NOMO-1 (cell line): ENCODE measurements at regions not wholly inside any gene's neighbourhood (a gene's known extent, or its start where the extent isn't known, plus 50 kb on each side); places are given as distances from the start of the nearest gene placed in this dataset.

Experiments used
- DNase-seq, 2 experiments: peaks; one replicate each; lab custom pipeline; 2025; ENCODE audit not compliant: unreplicated experiment in 2 of 2; lab: John Stamatoyannopoulos, UW

DNA sequence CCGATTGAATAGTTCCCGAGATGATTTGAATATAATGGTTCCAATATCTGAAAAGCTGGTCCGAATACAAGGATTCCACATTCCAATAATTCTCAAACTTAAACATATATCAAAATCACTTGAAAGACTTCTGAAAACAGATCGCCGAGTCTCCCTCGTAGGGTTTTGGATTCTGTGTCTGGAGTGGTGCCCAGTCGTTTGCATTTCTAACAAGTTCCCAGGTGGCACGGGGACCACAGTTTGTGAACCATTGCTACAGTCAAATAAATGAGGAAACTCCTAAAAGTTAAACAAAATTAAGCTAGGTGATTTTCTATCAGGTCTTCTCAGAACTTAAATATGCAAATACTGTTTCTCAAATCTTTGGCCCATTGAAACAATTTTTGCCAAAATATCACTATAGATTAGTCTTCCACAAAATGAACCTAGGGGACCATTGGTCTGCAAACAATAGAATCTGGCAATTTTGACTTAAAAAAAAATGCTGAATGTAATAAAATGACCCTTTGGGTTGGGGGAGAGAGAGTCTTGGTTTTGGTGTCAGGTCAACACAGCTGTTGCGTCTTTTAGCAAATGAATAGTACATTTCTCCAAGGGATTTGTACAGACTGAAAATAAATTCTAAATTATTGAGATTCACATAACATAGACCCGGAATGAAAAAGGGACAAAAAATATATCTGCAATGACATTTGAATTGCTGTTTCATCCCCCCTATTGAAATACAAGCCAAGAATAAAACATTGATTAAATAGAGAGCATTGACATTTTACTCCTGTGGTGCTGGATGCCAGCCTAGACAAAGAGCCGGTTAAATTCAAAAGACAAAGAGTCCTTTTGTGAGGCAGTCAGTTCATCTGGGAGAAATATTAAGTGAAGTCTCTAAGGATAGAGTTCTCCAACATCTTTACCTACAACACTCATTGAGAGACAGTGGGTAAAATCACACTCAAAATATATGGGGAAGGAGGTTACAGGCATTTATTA is 175.7 kb upstream of the ADAMTS9 start:
- no peak for DNase-seq

DNA sequence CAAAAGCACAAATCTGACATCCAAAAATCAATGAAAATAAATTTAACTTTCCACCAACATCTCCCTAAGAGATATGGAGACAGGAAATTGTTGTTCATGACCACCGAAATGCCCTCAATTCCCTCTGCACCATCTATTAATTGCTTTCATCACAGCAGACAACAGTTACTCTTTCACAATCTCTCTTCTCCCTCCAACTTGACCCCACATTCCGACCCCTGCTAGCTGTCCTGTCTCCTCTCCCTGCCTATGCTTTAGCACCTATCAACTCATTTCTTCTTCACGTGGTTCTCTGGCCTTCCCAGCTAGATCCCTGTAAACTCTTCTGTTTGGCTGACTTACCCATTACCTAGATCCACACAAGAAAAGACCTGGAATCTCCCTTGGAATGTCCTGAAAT is 173.9 kb upstream of the ADAMTS9 start:
- DNase-seq, result no peak

DNA sequence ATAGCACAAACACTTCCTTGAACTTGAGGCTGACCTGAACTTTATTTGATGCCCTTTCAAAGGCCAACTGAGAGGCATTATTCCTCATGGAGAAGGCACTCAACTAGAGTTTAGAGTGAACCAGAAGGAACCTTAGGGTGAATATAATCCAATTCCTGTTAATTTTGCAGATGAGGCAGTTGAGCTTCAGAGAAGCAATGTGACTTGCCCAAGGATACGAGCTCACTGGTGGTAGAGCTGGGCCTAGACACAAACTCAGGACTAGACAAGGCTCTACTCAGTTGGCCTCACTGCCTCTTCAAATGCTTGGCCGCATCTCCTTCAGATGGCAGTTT is 172.7 kb upstream of the ADAMTS9 start:
- no peak for DNase-seq

DNA sequence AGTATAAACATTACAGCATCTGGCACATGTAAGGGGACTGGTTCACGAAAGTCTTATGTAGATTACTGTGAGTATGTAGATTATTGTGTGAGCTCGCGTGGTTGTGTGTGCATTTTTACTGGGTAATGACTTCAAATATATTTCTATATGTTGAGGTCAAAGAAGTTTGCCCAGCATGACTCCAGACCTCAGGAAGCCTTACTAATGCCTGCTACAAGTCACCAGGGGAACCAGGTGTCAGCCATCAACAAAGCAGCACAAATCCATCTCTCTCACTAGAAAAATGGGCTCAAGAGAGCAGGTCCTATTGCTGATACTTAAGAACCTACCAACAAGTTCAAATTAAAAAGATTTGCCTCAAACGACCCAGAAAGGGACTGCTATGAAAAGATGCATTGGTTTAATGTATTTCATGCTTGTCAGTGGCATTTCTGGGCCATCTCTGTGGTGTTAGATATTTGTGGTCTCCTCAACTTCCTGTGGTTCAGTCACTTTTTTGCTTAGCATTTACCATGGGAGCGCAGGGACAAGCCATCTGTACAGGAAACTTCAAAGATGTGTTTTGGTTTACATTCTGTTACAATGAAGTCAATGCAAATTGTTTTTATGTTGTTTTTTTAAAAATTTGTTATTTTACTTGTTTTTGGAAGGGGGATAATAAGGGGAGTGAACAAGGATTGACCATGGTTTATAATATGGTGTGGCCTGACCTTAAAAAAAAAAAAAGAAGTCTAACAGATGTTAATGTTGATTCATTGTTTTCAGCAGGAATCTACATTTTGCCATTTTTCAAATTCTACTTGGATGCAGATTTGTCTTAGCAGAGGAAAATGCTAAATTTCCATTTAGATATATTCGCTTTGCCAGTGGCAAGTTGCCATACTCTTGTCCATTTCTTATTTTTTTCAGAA is 172.1 kb upstream of the ADAMTS9 start:
- no peak for DNase-seq

DNA sequence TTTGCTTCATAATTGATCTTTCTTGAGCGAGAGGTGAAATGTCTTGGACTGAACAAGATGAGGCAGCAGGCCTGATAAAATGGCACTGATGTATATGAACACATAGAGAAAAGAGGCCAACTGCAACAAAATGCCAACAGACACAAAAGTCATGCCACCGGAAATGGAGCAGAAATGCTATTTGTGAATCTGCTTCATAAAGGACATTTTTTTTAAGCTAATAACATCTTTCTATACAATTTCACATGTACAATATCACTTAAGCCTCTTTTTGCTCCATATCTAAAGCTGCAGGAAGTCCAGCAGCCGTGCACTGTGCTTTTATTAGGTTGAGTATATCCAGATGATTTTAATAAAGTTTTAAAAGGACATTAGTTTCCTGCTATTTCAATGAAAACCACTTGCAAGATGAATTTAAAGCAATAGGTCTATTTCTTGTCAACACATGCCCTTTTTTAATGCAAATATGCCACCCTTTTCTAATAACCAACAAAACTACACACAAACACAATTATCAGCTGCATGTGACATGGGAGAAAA is 169.2 kb upstream of the ADAMTS9 start:
- no peak for DNase-seq

DNA sequence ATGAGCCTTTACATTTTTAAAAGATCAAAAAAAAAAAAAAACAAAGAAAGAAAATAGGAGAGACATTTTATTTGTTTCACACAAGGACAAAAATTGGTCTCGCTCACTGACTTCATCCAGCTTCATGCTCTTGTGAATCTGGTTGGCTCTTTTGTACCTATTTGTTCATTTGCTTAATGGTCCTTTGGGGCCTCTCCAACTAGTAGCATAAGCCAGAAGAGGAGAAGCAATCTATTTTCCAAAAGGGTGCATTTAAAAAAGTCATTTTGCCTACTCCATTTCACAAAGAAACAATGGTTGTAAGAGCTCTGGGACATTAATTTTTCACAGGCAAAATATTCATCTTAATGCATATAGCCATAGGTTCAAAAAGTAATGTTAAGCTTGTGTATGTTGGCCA is 168.3 kb upstream of the ADAMTS9 start:
- no peak for DNase-seq

DNA sequence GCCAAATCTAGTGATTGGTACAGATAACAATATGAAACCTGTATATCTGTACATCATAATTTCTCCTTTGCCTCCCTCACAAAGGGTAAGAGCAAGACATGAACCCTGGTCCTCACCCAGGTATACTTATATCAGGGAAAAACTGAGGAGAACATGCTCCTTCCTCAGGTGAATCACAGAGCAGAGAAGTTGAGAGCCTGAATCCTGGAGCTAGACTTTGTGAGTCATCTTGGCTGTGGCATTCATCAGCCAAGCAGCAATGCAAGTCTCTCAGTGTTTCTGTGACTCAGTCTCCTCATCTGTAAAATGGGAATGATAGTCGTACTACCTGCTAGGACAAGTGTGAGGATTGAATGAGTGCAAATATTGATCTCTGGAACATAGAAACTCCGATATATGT is 165.7 kb upstream of the ADAMTS9 start:
- no peak for DNase-seq

DNA sequence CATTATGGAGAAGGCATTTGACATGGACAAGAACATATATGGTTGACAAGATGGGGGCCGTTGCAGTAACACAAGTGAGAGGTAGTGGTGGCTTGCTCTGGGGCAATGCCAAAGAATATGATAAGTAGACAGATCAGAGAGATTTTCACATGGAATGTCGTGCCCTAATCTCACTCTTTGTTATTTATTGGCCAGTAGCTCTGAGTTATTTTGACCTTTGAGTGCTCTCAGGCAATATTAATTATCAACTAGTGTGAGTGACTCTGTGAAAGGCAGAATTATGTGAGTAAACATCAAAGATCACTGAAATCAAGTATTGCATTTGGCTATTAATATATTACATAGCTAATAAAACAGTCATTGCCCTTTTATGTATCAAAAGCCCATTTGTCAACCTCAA is 164.9 kb upstream of the ADAMTS9 start:
- no peak for DNase-seq

DNA sequence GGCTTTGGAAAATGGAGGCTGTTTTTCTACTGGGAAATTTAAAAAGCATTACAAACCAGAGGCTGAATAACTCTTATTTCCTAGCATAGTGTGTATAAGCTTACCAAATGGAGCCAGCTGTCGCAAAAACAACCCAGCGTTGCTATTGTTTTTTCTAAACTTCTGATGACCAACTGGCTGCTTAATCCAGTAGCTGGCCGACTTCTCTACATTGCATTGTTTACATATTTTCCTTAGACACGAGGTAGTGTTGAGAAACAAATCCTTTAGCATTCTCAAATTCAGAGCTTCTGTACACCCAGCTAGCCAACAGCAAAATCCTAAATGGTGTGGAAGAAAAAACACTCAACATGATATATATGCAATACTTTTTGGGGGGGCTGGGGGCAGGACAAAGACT is 161.0 kb upstream of the ADAMTS9 start:
- no peak for DNase-seq

DNA sequence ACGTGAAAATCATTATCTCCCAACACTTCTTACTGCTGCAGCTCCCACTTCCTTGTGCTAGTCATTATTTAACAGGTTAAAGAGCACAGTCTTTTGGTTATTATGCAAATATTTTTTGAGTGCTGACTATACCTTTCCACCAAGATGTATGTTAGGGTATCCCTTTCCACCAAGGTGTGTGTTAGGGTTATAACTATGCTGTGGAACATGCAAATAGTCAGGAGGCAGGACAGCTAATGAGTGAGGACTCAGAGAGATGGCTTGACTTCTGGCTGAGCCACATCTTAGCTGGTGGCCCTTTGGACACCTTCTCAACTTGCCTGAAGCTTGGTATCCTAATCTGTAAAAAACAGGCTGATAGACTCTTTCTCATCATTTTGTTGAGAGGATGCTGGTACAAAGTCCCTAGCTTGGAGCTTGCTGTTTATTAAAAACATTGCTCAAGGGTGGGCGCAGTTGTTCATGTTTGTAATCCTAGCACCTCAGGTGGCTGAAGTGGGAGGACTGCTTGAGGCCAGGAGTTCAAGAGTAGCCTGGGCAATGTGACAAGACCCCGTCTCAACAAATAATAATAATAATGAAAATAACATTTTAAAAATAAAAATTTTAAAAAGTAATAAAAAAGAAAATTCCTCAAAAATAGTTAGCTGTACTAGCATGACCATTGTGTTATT is 160.5 kb upstream of the ADAMTS9 start:
- no peak for DNase-seq

DNA sequence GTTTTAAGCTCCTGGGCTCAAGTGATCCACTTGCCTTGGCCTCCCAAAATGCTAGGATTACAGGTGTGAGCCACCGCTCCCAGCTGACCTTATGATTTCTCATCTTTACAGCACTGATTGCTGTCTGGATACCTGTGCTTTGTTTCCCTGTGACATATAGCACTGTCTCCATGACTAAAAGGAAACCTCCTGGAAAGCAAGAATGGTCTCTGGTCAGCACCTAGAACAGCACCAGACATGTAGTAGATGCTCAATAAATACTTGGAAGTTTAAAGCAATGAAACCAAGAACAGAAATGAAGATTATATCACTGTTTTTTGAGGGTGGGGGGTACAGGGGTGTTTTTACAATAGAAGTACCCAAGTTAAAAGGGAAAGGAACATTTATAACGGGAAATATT is 156.8 kb upstream of the ADAMTS9 start:
- no peak for DNase-seq

DNA sequence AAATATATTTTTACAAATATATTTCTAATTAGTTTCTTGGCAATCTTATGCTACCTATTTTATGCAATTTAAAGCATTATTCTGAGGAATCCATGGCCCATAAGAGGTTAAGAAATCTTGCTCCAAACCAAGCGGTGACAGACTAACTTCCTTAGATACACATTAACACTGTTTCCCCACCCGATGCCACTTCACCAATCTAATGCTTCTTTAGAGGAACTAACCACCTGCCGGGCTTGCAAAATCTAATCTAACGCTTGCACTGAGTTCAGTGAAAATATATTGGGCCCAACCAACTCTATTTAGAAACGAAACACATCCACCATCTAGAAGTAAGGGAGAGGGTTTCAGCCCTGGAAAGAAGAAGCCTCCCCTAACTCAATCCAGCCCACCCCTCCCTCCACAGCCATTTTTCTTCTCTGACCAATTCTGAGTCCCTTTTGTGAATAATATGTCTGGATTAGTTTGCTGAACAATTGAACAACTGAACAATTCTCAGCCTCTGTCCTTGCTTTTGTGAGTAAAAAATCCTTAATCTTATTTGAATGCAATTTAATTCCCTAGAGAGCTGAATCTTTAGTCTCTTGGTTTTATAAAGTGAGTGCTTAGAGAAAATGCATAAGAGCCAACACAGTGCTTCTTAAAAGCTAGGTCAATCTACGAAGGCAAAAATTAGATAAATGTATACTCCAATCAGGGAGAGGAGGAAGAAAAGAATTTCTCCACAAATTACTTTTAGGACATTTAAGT is 150.4 kb upstream of the ADAMTS9 start:
- DNase-seq, result no peak

DNA sequence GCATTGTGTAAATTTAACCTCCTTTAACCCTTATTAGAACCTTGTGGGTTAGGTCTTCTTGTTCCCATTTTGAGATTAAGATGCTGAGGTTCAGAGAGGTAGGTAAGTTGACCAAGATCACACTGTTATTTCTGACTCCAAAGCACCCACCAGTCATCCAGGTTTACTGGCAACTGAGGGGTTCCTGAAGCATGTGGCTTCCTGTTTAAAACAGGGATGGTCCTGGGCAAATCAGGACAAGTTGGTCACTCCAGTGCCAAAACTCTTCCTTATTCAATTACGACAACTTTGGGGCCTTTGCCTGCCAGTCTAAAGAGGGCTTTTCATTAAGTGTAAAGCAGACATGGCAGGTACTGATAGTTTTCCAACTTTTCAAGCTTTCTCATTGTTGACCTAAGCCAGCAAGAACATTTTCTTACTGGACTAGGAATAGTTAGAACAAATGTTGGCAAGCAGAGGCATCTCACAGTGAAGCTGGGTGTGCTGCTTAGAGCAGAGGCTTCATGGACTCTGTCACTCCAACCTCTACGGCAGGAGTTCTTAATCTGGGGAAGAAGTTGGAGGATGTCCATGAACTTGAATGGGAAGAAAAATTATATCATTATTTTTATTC is 149.4 kb upstream of the ADAMTS9 start:
- no peak for DNase-seq

DNA sequence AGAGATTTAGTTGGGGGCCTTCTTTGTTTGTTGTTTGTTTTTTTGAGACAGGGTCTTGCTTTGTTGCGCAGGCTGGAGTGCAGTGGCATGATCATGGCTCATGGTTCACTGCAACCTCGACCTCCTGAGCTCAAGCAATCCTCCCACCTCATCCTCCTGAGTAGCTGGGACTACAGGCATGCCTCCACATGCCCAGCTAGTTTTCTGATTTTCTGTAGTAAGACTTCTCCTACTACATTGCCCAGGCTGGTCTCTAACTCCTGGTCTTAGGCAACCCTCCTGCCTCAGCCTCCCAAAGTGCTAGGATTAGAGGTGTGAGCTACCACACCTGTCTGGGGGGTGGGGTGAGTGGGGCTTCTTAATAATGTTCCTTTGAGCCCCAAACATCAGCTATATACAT is 148.3 kb upstream of the ADAMTS9 start:
- no peak for DNase-seq

DNA sequence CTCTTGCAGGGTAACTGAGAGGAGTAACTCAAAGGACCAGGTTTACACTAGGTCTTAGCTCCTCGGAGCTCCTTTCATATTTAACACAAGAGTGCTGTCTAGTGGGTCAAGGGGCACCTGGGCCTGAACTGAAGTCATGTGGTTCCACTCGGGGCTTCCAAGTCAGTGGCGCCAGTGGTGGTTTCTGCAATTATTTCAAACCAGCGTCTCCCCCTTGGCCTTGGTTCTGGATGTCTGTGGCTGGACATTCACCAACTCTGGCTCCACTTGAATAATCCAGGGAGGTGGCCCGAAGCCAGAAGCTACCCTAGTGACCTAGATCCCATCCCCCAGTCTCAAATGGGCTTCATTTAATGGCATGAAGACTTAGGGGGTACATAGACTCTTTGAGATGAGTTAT is 144.3 kb upstream of the ADAMTS9 start:
- no peak for DNase-seq

DNA sequence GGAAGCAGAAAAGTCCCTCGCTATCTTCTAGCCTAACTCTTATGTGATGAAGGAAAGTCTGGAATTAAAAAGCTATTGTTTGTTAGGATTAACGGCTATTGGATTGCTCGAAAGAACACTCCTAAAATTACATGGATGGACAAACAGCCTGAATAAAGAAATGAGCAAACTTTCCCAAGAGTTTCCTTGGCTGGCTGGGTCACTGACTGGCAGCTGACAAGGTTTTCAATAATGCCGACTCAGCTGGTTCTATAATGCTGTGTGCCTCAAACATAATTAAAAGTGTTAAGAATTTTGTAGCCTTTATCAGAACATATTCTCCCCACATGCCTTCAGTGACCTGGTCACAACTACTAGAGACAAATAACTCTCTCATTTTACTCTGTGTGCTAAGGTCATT is 142.9 kb upstream of the ADAMTS9 start:
- no peak for DNase-seq

DNA sequence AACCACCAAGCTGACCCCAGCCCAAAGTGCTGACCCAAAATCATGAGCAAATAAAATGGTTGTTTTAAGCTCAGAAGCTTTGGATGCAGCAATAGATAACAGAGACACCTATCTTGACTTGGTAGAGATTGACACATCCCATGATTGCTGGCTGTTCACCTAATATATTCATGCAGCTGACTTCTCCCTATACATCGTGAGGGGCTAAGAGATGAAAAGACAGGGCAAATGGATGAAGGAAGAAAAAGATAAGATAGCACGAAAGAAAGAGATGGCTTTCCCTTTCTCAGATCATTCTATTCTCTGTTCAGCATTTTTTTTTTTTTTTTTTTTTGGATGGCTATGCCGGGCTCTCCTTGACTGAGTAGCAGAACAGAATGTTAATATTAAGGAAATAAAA is 141.5 kb upstream of the ADAMTS9 start:
- DNase-seq, result no peak

DNA sequence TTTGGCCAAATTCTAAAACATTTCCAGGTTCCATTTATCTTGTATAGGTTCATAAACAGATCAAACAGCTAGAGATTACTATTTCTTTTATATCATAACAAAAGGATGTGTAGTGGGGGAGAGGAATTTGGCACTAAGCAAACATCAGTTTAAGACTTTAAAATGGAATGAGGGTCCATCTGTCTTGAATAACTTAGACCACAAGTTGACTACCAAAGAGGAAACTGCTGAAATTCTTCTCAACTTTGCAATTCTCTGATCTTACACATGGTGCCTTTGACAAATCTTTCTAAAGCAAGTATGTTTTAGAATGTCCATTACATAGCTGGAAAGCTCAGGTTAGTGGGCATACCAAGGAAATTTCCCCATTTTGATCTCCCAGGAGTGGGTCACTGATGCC is 140.5 kb upstream of the ADAMTS9 start:
- DNase-seq, result no peak

DNA sequence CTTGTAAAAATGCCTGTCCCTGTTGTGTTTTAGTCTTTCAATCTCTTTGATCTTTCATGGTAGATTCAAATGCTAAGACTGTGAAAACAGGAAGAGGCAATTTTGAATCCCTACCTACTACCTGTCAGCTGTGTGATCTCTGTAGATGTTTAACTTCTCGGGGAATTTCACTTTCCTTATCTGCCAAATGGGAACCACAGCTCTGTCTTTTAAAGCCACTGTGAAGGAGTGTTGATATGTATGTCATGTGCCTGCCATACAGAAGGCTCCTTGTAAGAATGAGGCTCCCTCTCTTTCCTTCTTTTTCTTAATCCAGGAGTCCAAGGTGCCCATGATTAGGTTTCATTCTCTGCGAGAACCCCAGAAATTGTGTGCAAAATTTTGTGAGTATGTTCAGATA is 139.6 kb upstream of the ADAMTS9 start:
- no peak for DNase-seq

DNA sequence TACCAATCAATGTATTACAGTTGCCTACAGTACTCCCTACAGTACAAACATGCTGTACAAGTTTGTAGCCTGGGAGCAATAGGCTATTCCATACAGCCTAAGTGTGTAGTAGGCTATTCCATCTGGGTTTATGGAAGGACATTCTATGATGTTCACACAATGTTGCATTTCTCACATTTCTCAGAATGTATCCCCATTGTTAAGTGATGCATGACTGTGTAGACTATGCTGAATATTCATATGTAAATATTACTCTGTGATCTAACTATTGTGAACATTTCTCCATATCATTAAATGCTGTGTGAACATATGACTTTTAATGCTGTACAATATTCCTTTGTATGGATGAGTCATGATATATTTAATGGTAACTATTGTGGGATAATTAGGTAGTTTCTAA is 139.2 kb upstream of the ADAMTS9 start:
- no peak for DNase-seq
